Smooth muscle cell (in vitro differentiated cells): ENCODE measurements at regions not wholly inside any gene's neighbourhood (a gene's known extent, or its start where the extent isn't known, plus 50 kb on each side); places are given as distances from the start of the nearest gene placed in this dataset.

Experiments used
- DNase-seq: peaks from one replicate; lab custom pipeline; 2025; ENCODE audit not compliant: unreplicated experiment; lab: John Stamatoyannopoulos, UW
- H2AFZ ChIP-seq: fragments of 200-600 bp; sonication (generic); 2 replicates; pipeline ENCODE4 v1.6.0; 2016; ENCODE audit warnings: antibody characterized with exemption, low read depth, mild to moderate bottlenecking
- H3F3A ChIP-seq: fragments of 200-600 bp; sonication (generic); 2 replicates; pipeline ENCODE4 v1.6.0; 2017; ENCODE audit warnings: antibody characterized with exemption, low read depth
- H3K27ac ChIP-seq: fragments of 200-600 bp; sonication (generic); 2 replicates; pipeline ENCODE4 v1.5.1; 2016; ENCODE audit warnings: low read depth, mild to moderate bottlenecking
- H3K27me3 ChIP-seq: fragments of 200-600 bp; sonication (generic); 2 replicates; pipeline ENCODE4 v1.6.1; 2016; ENCODE audit warnings: low read depth, mild to moderate bottlenecking
- H3K36me3 ChIP-seq: fragments of 200-600 bp; sonication (generic); 2 replicates; pipeline ENCODE4 v1.5.1; 2016; ENCODE audit warnings: low read depth
- H3K4me1 ChIP-seq: fragments of 200-600 bp; sonication (generic); 2 replicates; pipeline ENCODE4 v1.5.1; 2016; ENCODE audit warnings: low read depth
- H3K4me2 ChIP-seq: fragments of 200-600 bp; sonication (generic); 2 replicates; pipeline ENCODE4 v1.6.0; 2016; ENCODE audit warnings: mild to moderate bottlenecking
- H3K4me3 ChIP-seq: fragments of 200-600 bp; sonication (generic); 2 replicates; pipeline ENCODE4 v1.5.1; 2016; ENCODE audit warnings: mild to moderate bottlenecking
- H3K79me2 ChIP-seq: fragments of 200-600 bp; sonication (generic); 2 replicates; pipeline ENCODE4 v1.6.0; 2016; ENCODE audit warnings: low read depth, mild to moderate bottlenecking
- H3K9ac ChIP-seq: fragments of 200-600 bp; sonication (generic); 2 replicates; pipeline ENCODE4 v1.6.0; 2016; ENCODE audit warnings: low read depth
- H3K9me3 ChIP-seq: fragments of 200-600 bp; sonication (generic); replicated peaks from 2 replicates; pipeline ENCODE4 v1.5.1; 2016; ENCODE audit warnings: low read depth
- H4K20me1 ChIP-seq: fragments of 200-600 bp; sonication (generic); 2 replicates; pipeline ENCODE4 v1.6.0; 2016; ENCODE audit warnings: low read depth
- CTCF ChIP-seq: fragments of 200-600 bp; sonication (generic); IDR thresholded peaks from 2 replicates; pipeline ENCODE4 v1.5.1; 2017; ENCODE audit warnings: borderline replicate concordance, mild to moderate bottlenecking, antibody characterized with exemption; ENCODE audit not compliant: insufficient read depth, poor library complexity, severe bottlenecking
- WGBS: methylation state at CpG from one replicate; pipeline ENCODE4 v1.1.7; 2016; ENCODE audit warnings: low lambda C conversion rate; 5-methylcytosine and 5-hydroxymethylcytosine counted together

DNA sequence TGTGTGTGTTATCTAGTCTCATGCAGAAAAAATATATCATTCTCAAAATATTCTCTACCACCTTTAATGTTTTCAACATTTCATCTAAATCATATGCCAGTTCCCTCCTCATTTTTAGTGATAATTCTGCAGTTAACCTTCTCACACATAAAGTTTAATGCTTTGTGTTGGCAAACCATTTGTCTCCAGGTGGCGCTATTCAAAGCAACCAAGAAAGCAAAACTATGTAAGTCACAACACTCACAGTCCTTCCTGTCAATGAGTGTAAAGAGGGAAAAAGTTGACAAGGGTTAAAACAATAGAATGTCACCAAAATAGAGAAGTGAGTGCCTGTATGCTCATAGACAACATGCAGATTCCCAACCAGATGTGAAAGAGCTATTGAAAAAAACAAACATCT, 961.6 kb upstream of the LRRTM1 start:
- H3K4me2 ChIP-seq: no peak overlapping the region
- H3K4me3 ChIP-seq: no peak overlapping the region
- no peak overlapping the region for H3K27ac ChIP-seq
- no peaks in the 10 kb centered on the region for H3F3A ChIP-seq
- H2AFZ ChIP-seq: peak overlapping the region; percentile 0
- no peaks in the 10 kb centered on the region for H3K36me3 ChIP-seq
- no peak overlapping the region for H3K9ac ChIP-seq
- peaks cover 5% of the 10 kb centered on the region for H3K9me3 ChIP-seq
- no peaks in the 10 kb centered on the region for H3K4me1 ChIP-seq
- H3K79me2 ChIP-seq: no peaks in the 10 kb centered on the region
- no peaks in the 10 kb centered on the region for H3K27me3 ChIP-seq
- no peak for DNase-seq
- no peaks in the 10 kb centered on the region for H4K20me1 ChIP-seq
- 7% methylated on average over 1 of the region's 1 CpG for WGBS
- TF ChIP-seq CTCF: peak; percentile 65

DNA sequence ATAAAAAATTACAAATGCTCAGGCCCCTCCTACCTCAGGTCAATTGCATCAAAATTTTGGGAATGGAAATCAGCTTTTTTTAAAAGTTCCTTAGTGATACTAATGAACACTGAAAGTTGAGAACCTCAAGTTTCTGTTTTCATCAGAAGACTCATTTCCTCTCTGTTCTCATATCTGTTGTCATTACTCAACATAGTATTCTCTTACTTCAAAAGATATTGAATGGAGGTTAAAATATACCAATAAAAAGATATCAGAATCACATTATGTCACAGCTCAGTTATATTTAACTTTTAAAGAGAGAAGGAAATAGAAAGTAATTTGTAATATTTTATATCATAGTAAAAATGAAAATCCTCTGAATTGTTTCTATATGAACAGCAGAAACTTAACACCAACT, 959.4 kb upstream of the LRRTM1 start:
- TF ChIP-seq CTCF: no peak
- no peak overlapping the region for H3K4me2 ChIP-seq
- H3K4me3 ChIP-seq: no peak overlapping the region
- H3K36me3 ChIP-seq: no peaks in the 10 kb centered on the region
- H3K9ac ChIP-seq: no peak overlapping the region
- no peaks in the 10 kb centered on the region for H3K27me3 ChIP-seq
- H3K79me2 ChIP-seq: no peaks in the 10 kb centered on the region
- no peak for DNase-seq
- no peak overlapping the region for H3K27ac ChIP-seq
- H2AFZ ChIP-seq: no peak overlapping the region
- H4K20me1 ChIP-seq: no peaks in the 10 kb centered on the region
- H3K4me1 ChIP-seq: no peaks in the 10 kb centered on the region
- H3F3A ChIP-seq: no peaks in the 10 kb centered on the region
- peaks cover 5% of the 10 kb centered on the region for H3K9me3 ChIP-seq

- Histone ChIP-seq H3F3A (no peaks in the 10 kb centered on the region), H4K20me1 (no peaks in the 10 kb centered on the region), H3K79me2 (no peaks in the 10 kb centered on the region), H3K27ac (no peak overlapping the region), H3K4me3 (no peak overlapping the region), H2AFZ (no peak overlapping the region), H3K9ac (no peak overlapping the region), H3K4me2 (no peak overlapping the region), H3K36me3 (no peaks in the 10 kb centered on the region), H3K9me3 (no peaks in the 10 kb centered on the region), H3K27me3 (no peaks in the 10 kb centered on the region), H3K4me1 (no peaks in the 10 kb centered on the region)
- no peak for TF ChIP-seq CTCF
- 49% methylated on average over 1 of the region's 1 CpG for WGBS
- no peak for DNase-seq
Observed at GRCh38 chr2:81260320-81260719, 955.8 kb upstream of the LRRTM1 start.

GRCh38 chr2:81250270-81250669, 945.7 kb upstream of the LRRTM1 start:
- DNase-seq: no peak
- Histone ChIP-seq H3K9me3 (no peaks in the 10 kb centered on the region), H2AFZ (no peak overlapping the region), H3K27me3 (no peaks in the 10 kb centered on the region), H3K4me3 (no peak overlapping the region), H3K79me2 (no peaks in the 10 kb centered on the region), H3K4me1 (no peaks in the 10 kb centered on the region), H3F3A (no peaks in the 10 kb centered on the region), H3K9ac (no peak overlapping the region), H3K36me3 (no peaks in the 10 kb centered on the region), H3K4me2 (no peak overlapping the region), H3K27ac (no peak overlapping the region), H4K20me1 (no peaks in the 10 kb centered on the region)
- TF ChIP-seq CTCF: no peak
- WGBS: 83% methylated on average over 3 of the region's 3 CpGs
